ENCODE measurements at regions not wholly inside any gene's neighbourhood (a gene's known extent, or its start where the extent isn't known, plus 50 kb on each side); places are given as distances from the start of the nearest gene placed in this dataset.

- TF ChIP-seq CTCF (conservative IDR thresholded peaks at IDR 0.05), result no peak
- H3K27ac ChIP-seq, result no peak overlapping the region
These were observed 185.3 kb upstream of the POU3F1 start for GRCh38 chr1:38231941-38232340.

- no peak for TF ChIP-seq ZFX (IDR thresholded peaks at IDR 0.05)
- no peak for TF ChIP-seq CTCF (conservative IDR thresholded peaks at IDR 0.05)
- no peak overlapping the region for H3K27ac ChIP-seq
These were observed 182.1 kb upstream of the POU3F1 start for GRCh38 chr1:38228718-38229117.

GRCh38 chr1:38225745-38226144 lies 179.2 kb upstream of the POU3F1 start:
- no peak overlapping the region for H3K27ac ChIP-seq
- TF ChIP-seq ZFX (IDR thresholded peaks at IDR 0.05), result no peak
- no peak for TF ChIP-seq CTCF (conservative IDR thresholded peaks at IDR 0.05)

GRCh38 chr1:38223391-38223790 lies 176.8 kb upstream of the POU3F1 start:
- H3K27ac ChIP-seq, result no peak overlapping the region
- no peak for TF ChIP-seq ZFX (IDR thresholded peaks at IDR 0.05)
- TF ChIP-seq CTCF (conservative IDR thresholded peaks at IDR 0.05), result no peak

GRCh38 chr1:38222891-38223290 lies 176.3 kb upstream of the POU3F1 start:
- TF ChIP-seq CTCF (conservative IDR thresholded peaks at IDR 0.05) (no peak), ZFX (IDR thresholded peaks at IDR 0.05) (no peak)

GRCh38 chr1:38221006-38221649 lies 174.5 kb upstream of the POU3F1 start:
- TF ChIP-seq ZFX (IDR thresholded peaks at IDR 0.05) (no peak), CTCF (conservative IDR thresholded peaks at IDR 0.05) (no peak)
- no peak overlapping the region for H3K27ac ChIP-seq

More at GRCh38 chr1:38222891-38223290, 176.3 kb upstream of the POU3F1 start:
- H3K27ac ChIP-seq, result no peak overlapping the region

GRCh38 chr1:38217316-38217715 lies 170.7 kb upstream of the POU3F1 start:
- no peak overlapping the region for H3K27ac ChIP-seq
- TF ChIP-seq ZFX (IDR thresholded peaks at IDR 0.05), result no peak
- no peak for TF ChIP-seq CTCF (conservative IDR thresholded peaks at IDR 0.05)
